PC-9 (cell line): ENCODE measurements at regions not wholly inside any gene's neighbourhood (a gene's known extent, or its start where the extent isn't known, plus 50 kb on each side); places are given as distances from the start of the nearest gene placed in this dataset.

Experiments
- BruUV-seq: library from RNA; stranded (reverse); fragments of 400-500 nt; replicated peaks from 2 replicates; lab custom pipeline; 2021; lab: Mats Ljungman, UMichigan
- CTCF ChIA-PET: fragments of 300-600 bp; sonication (Branson Sonifier 250); formaldehyde crosslinking; loops from one replicate; lab custom pipeline; 2022; ENCODE audit warnings: antibody characterized with exemption; lab: Charles Lee
- POLR2A ChIA-PET: fragments of 300-600 bp; sonication (Branson Sonifier 250); formaldehyde crosslinking; loops from one replicate; lab custom pipeline; 2022; ENCODE audit warnings: antibody characterized with exemption; ENCODE audit not compliant: unreplicated experiment; lab: Charles Lee
- DNase-seq, 2 experiments: peaks; one replicate each; pipeline versions ENCODE4 v3.0.0 to v3.0.0-alpha.2; 2015 to 2022; ENCODE audit warnings: mixed read lengths in 1 of 2
- H2AFZ ChIP-seq: fragments of 200-600 bp; sonication (generic); 2 replicates; pipeline ENCODE4 v1.8.1; 2017; ENCODE audit warnings: antibody characterized with exemption
- H3F3A ChIP-seq: fragments of 200-600 bp; sonication (generic); 2 replicates; pipeline ENCODE4 v1.8.1; 2017; ENCODE audit warnings: antibody characterized with exemption, mild to moderate bottlenecking, low read depth; ENCODE audit not compliant: insufficient read depth
- H3K27ac ChIP-seq: fragments of 200-600 bp; sonication (generic); 2 replicates; pipeline ENCODE4 v1.6.1; 2016; ENCODE audit warnings: mixed run types
- H3K27me3 ChIP-seq: fragments of 200-600 bp; sonication (generic); 2 replicates; pipeline ENCODE4 v1.6.1; 2016; ENCODE audit warnings: low read depth, mixed run types; ENCODE audit not compliant: insufficient read depth
- H3K36me3 ChIP-seq: fragments of 200-600 bp; sonication (generic); 2 replicates; pipeline ENCODE4 v1.6.1; 2016; ENCODE audit warnings: low read depth, mixed run types
- H3K4me1 ChIP-seq: fragments of 200-600 bp; sonication (generic); replicated peaks from 2 replicates; pipeline ENCODE4 v1.6.1; 2016; ENCODE audit warnings: mixed run types; ENCODE audit not compliant: insufficient read depth
- H3K4me2 ChIP-seq: fragments of 200-600 bp; sonication (generic); 2 replicates; pipeline ENCODE4 v1.6.1; 2017; ENCODE audit warnings: mixed run types
- H3K4me3 ChIP-seq: fragments of 200-600 bp; sonication (generic); 2 replicates; pipeline ENCODE4 v1.6.1; 2016; ENCODE audit warnings: mixed run types
- H3K79me2 ChIP-seq: fragments of 200-600 bp; sonication (generic); 2 replicates; pipeline ENCODE4 v1.6.1; 2017; ENCODE audit warnings: low read depth, mixed run types
- H3K9me2 ChIP-seq: fragments of 200-600 bp; sonication (generic); 2 replicates; pipeline ENCODE4 v1.8.1; 2017; ENCODE audit warnings: mild to moderate bottlenecking; ENCODE audit not compliant: insufficient read depth
- H3K9me3 ChIP-seq: fragments of 200-600 bp; sonication (generic); 2 replicates; pipeline ENCODE4 v1.8.1; 2016; ENCODE audit warnings: low read depth; ENCODE audit not compliant: insufficient read depth
- H4K20me1 ChIP-seq: fragments of 200-600 bp; sonication (generic); 2 replicates; pipeline ENCODE4 v1.8.1; 2017; ENCODE audit not compliant: insufficient read depth
- CTCF ChIP-seq: fragments of 200-600 bp; sonication (generic); conservative IDR thresholded peaks from 2 replicates; pipeline ENCODE4 v1.6.1; 2017; ENCODE audit warnings: mixed run types, antibody characterized with exemption, mild to moderate bottlenecking, moderate library complexity
- EZH2 ChIP-seq: fragments of 200-600 bp; sonication (generic); IDR thresholded peaks from 2 replicates; pipeline ENCODE4 v1.8.0; 2017; ENCODE audit warnings: antibody characterized with exemption, low read depth
- intact Hi-C: fragments of 100-400 bp; cut with micrococcal nuclease; formaldehyde crosslinking; loops from one replicate; pipeline ENCODE4 v1.10.0; 2022; ENCODE audit not compliant: unreplicated experiment

- Histone ChIP-seq H3K36me3 (no peaks in the 10 kb centered on the region), H3K27me3 (peaks cover 61% of the 10 kb centered on the region), H3K79me2 (no peaks in the 10 kb centered on the region), H3K27ac (no peak overlapping the region), H4K20me1 (no peaks in the 10 kb centered on the region), H3F3A (no peaks in the 10 kb centered on the region), H3K9me3 (peaks cover under 1% of the 10 kb centered on the region; the same call in 1 of the 2 replicates), H3K4me3 (no peak overlapping the region), H2AFZ (no peak overlapping the region), H3K4me2 (no peak overlapping the region), H3K4me1 (no peaks in the 10 kb centered on the region), H3K9me2 (no peaks in the 10 kb centered on the region)
- BruUV-seq = no TSS peak
- intact Hi-C loops = no loop called here
- ChIA-PET POLR2A (no interaction called here), CTCF (no interaction called here)
- TF ChIP-seq CTCF (no peak), EZH2 (no peak)
- DNase-seq = no peak
Observed at GRCh38 chr16:87086575-87086974, 230.6 kb downstream of the C16orf95 start.

DNA sequence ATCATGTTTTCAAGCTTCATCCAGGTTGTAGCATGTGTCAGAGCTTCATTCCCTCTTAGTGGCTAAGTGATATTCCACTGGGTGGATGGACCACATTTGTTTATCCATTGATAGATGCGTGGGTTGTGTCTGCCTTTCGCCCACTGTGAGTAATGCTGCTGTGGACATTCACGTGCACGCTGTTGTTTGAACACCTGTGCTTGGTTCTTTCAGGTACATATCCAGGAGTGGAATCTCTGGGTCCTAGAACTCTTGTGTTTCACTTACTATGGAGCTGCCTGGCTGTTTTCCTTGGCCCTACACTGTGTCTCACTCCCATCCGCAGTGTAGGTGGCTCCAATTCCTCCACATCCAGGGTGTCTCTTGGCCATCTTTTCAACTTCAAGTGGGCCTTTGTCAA, 224.2 kb downstream of the C16orf95 start:
- intact Hi-C loops = no loop called here
- no peaks in the 10 kb centered on the region for H3K4me1 ChIP-seq
- no peaks in the 10 kb centered on the region for H4K20me1 ChIP-seq
- H3K36me3 ChIP-seq = no peaks in the 10 kb centered on the region
- H3K79me2 ChIP-seq = no peaks in the 10 kb centered on the region
- POLR2A ChIA-PET = no interaction called here
- CTCF ChIA-PET = no interaction called here
- H3K27me3 ChIP-seq = peaks cover 90% of the 10 kb centered on the region
- BruUV-seq = no TSS peak
- H3K4me2 ChIP-seq = no peak overlapping the region
- no peak overlapping the region for H2AFZ ChIP-seq
- TF ChIP-seq EZH2 (no peak), CTCF (no peak)
- no peak overlapping the region for H3K4me3 ChIP-seq
- DNase-seq = no peak
- H3F3A ChIP-seq = no peaks in the 10 kb centered on the region
- no peaks in the 10 kb centered on the region for H3K9me3 ChIP-seq
- no peaks in the 10 kb centered on the region for H3K9me2 ChIP-seq
- no peak overlapping the region for H3K27ac ChIP-seq

DNA sequence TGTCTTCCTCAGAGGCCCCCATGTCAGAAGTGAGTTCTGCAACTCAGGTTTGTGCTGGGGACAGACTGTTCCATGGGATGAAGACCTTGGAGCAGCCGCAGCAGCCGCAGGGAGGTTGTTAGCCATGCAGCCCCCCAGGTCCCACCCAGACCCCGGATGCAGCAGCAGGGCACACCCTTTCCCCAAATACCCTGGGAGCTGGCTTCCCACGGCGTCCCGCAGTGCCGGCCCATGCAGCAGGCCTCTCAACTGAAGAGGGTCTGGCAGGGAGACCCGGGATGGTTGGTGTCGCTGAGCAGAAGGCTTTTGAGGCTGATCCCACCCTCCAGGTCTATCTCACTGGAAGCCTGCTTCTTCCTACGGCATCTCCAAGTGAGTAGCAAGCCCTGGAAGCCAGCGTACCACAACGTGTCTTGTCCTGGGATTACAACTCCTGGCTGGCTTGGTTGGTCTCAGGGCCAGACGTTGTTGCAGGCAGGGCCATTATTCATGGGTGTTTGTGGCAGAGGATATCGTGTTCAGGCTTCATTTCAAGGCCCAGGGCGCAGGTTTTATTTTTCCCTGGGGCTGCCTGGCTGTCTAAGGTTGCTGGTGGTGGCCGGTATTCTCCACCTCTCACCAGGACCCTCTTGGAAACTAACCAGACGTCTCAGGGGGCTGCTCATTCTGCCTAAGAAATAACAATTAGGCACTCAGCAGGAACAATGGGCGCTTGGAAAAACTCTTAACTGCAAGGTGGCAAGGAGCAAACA, 223.2 kb downstream of the C16orf95 start:
- DNase-seq = no peak
- no peak for TF ChIP-seq CTCF
- no peak for TF ChIP-seq EZH2
- Histone ChIP-seq H3F3A (no peaks in the 10 kb centered on the region), H3K27me3 (peaks cover 93% of the 10 kb centered on the region), H3K9me3 (no peaks in the 10 kb centered on the region), H3K36me3 (no peaks in the 10 kb centered on the region), H3K4me1 (no peaks in the 10 kb centered on the region), H4K20me1 (no peaks in the 10 kb centered on the region), H3K79me2 (no peaks in the 10 kb centered on the region), H2AFZ (no peak overlapping the region), H3K9me2 (no peaks in the 10 kb centered on the region), H3K4me3 (no peak overlapping the region), H3K4me2 (no peak overlapping the region), H3K27ac (no peak overlapping the region)
- ChIA-PET CTCF (no interaction called here), POLR2A (no interaction called here)
- intact Hi-C loops = no loop called here
- no TSS peak for BruUV-seq
